ENCODE measurements at regions not wholly inside any gene's neighbourhood (a gene's known extent, or its start where the extent isn't known, plus 50 kb on each side); places are given as distances from the start of the nearest gene placed in this dataset.

DNA sequence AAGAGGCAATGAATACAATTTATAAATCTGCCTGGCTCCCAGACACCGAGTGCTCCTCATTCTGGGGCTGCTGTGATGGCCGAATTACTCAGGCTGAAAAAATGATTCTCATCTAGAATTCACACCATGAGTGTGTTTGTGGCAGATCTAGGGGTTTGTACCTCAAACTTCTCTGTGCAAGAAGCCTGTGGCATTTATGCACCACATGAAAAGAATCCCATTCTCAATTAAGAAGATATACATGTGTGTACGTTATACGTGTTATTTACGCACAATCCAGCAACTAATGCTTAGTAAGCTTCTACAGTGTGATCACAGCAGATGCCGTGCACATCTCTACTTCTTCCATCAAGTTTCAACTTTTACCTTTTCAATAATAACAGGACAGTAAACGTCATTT is 476.8 kb downstream of the SHQ1 start:
- Histone ChIP-seq H3K4ac (replicated peaks; ENCODE audit: insufficient read length, low read depth, low read length) (no peak overlapping the region), H2BK5ac (ENCODE audit: low read depth, low read length) (no peak overlapping the region), H3K79me1 (ENCODE audit: low read depth, low read length) (no peaks in the 10 kb centered on the region), H3K4me1 (replicated peaks in 1 of 4; ENCODE audit: control insufficient read depth in 3 of 4, insufficient read depth in 4 of 4, low read length in 3 of 4) (peaks cover 2 to 13% (median 11%) of the 10 kb centered on the region in 4 experiments), H3K4me3 (ENCODE audit: extremely low read depth in 1 of 4, insufficient read depth in 2 of 4, low read depth in 3 of 4, low read length in 4 of 4) (no peak overlapping the region), H3K9ac (replicated peaks in 1 of 4; ENCODE audit: extremely low read depth in 1 of 4, low read depth in 3 of 4, low read length in 3 of 4) (no peak overlapping the region), H3K36me3 (ENCODE audit: control insufficient read depth in 2 of 4, insufficient read depth in 4 of 4, low read length in 3 of 4) (no peaks in the 10 kb centered on the region), H3K27me3 (replicated peaks in 1 of 4; ENCODE audit: control insufficient read depth in 3 of 4, extremely low read depth in 1 of 4, insufficient read depth in 3 of 4, low read length in 3 of 4) (no peaks in the 10 kb centered on the region; a peak in 1 of 7 replicates), H3K79me2 (ENCODE audit: control insufficient read depth in 1 of 2, insufficient read depth in 2 of 2, low read length in 2 of 2) (0 out of 4 replicates have a peak, but pooled peaks cover 0 to 4% of the 10 kb centered on the region in 2 experiments), H2AFZ (ENCODE audit: low read length) (no peak overlapping the region), H4K8ac (ENCODE audit: extremely low read depth, insufficient read depth, low read length) (no peak overlapping the region), H3K9me3 (ENCODE audit: insufficient read depth in 2 of 2, low read depth in 1 of 2, low read length in 1 of 2) (no peaks in the 10 kb centered on the region), H3K14ac (ENCODE audit: insufficient read length) (no peak overlapping the region), H3K4me2 (ENCODE audit: insufficient read depth in 1 of 2, low read depth in 2 of 2, low read length in 2 of 2) (no peak overlapping the region), H3K23ac (ENCODE audit: insufficient read length) (no peak overlapping the region), H4K20me1 (replicated peaks in 1 of 2; ENCODE audit: control insufficient read depth in 1 of 2, insufficient read depth in 2 of 2, low read length in 2 of 2) (no peaks in the 10 kb centered on the region), H3K23me2 (ENCODE audit: low read depth, low read length) (no peaks in the 10 kb centered on the region), H2BK20ac (ENCODE audit: low read length) (no peak overlapping the region), H3K56ac (replicated peaks; ENCODE audit: insufficient read length, low read depth, low read length) (no peak overlapping the region), H3K27ac (ENCODE audit: low read depth, low read length) (no peak overlapping the region), H2AK5ac (ENCODE audit: low read depth, low read length) (no peak overlapping the region), H4K91ac (replicated peaks; ENCODE audit: insufficient read length, low read length) (no peak overlapping the region), H2BK12ac (ENCODE audit: low read depth, low read length) (no peak overlapping the region), H3K18ac (ENCODE audit: extremely low read depth, low read length) (no peak overlapping the region), H2BK15ac (ENCODE audit: low read length) (no peak overlapping the region), H4K5ac (ENCODE audit: insufficient read length, low read depth, low read length) (no peak overlapping the region), H2BK120ac (replicated peaks; ENCODE audit: low read depth, low read length) (no peak overlapping the region)
- ChIA-PET POLR2A (ENCODE audit: partially characterized antibody) (no interaction called here), CTCF (ENCODE audit: partially characterized antibody) (no interaction called here)
- TF ChIP-seq NANOG (IDR thresholded peaks at IDR 0.05; ENCODE audit: insufficient read depth, low read depth, low read length, poor library complexity, severe bottlenecking) (no peak), CEBPB (IDR thresholded peaks at IDR 0.05; ENCODE audit: low read depth, low read length) (no peak), ZNF274 (IDR thresholded peaks at IDR 0.05; ENCODE audit: borderline replicate concordance, extremely low read depth, low read length) (no peak), SP1 (IDR thresholded peaks at IDR 0.05; ENCODE audit: low read depth, low read length) (no peak), SP2 (IDR thresholded peaks at IDR 0.05; ENCODE audit: low read length) (no peak), POU5F1 (IDR thresholded peaks at IDR 0.05; ENCODE audit: low read depth, low read length) (no peak), KDM1A (IDR thresholded peaks at IDR 0.05; ENCODE audit: borderline replicate concordance, low read length) (no peak), SP4 (IDR thresholded peaks at IDR 0.05; ENCODE audit: low read length) (no peak), ASH2L (IDR thresholded peaks at IDR 0.05; ENCODE audit: low read length) (no peak), SIRT6 (IDR thresholded peaks at IDR 0.05; ENCODE audit: low read length) (no peak), TAF1 (IDR thresholded peaks at IDR 0.05; ENCODE audit: low read depth, low read length) (no peak), POLR2AphosphoS5 (IDR thresholded peaks at IDR 0.05; ENCODE audit: low read depth, low read length) (no peak)
- TF ChIP-seq, protein P1, sequence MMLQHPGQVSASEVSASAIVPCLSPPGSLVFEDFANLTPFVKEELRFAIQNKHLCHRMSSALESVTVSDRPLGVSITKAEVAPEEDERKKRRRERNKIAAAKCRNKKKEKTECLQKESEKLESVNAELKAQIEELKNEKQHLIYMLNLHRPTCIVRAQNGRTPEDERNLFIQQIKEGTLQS (IDR thresholded peaks at IDR 0.05; ENCODE audit: insufficient read depth, low read depth, low read length), result no peak
- TF ChIP-seq, protein P2, sequence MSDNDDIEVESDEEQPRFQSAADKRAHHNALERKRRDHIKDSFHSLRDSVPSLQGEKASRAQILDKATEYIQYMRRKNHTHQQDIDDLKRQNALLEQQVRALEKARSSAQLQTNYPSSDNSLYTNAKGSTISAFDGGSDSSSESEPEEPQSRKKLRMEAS (IDR thresholded peaks at IDR 0.05), result no peak
- WGBS, 2 experiments (ENCODE audit: extremely low coverage in 1 of 2, insufficient coverage in 1 of 2, insufficient read length in 1 of 2, insufficient replicate concordance in 2 of 2, low coverage in 1 of 2, low lambda C conversion rate in 2 of 2, missing lambda C conversion rate in 1 of 2), result 94% methylated on average over 7 of the region's 7 CpGs; no CpG with 5 or more reads in 1 of the 2 experiments
- FAIRE-seq (no peak), DNase-seq (ENCODE audit: low read depth in 1 of 2, low spot score in 2 of 2) (no peak)

Data from H1 (cell line).